Stimulated activated CD4-positive, alpha-beta T cell treated with anti-CD3 and anti-CD28 coated beads, TNF-alpha, amount 100 ng/mL, for 1 hour (primary cell): ENCODE measurements at regions not wholly inside any gene's neighbourhood (a gene's known extent, or its start where the extent isn't known, plus 50 kb on each side); places are given as distances from the start of the nearest gene placed in this dataset.

Experiments used
- DNase-seq, 3 donors: peaks; one replicate each; pipeline ENCODE4 v3.0.0-alpha.2; 2020; ENCODE audit warnings: low read depth in 3 of 3, low spot score in 1 of 3

- no peak for DNase-seq
Measured at GRCh38 chr11:116563028-116563711, 209.6 kb downstream of the BUD13 start.

GRCh38 chr11:116560589-116560988 lies 212.2 kb downstream of the BUD13 start:
- DNase-seq = no peak

- DNase-seq = no peak
Measured at GRCh38 chr11:116558504-116559211, 214.1 kb downstream of the BUD13 start.

- DNase-seq = no peak
Measured at GRCh38 chr11:116557282-116557681, 215.5 kb downstream of the BUD13 start.

- DNase-seq = no peak
Measured at GRCh38 chr11:116556483-116556882, 216.3 kb downstream of the BUD13 start.

GRCh38 chr11:116553482-116553881 lies 219.3 kb downstream of the BUD13 start:
- no peak for DNase-seq

GRCh38 chr11:116551576-116551975 lies 221.2 kb downstream of the BUD13 start:
- DNase-seq = no peak

- no peak for DNase-seq
Measured at GRCh38 chr11:116548256-116548655, 224.5 kb downstream of the BUD13 start.

GRCh38 chr11:116547571-116547970 lies 225.2 kb downstream of the BUD13 start:
- no peak for DNase-seq

GRCh38 chr11:116545912-116546311 lies 226.9 kb downstream of the BUD13 start:
- DNase-seq = no peak

- no peak for DNase-seq
Measured at GRCh38 chr11:116544721-116545120, 228.1 kb downstream of the BUD13 start.

GRCh38 chr11:116543911-116544475 lies 228.8 kb downstream of the BUD13 start:
- DNase-seq = no peak

- DNase-seq = no peak
Measured at GRCh38 chr11:116543099-116543498, 229.7 kb downstream of the BUD13 start.

GRCh38 chr11:116542406-116542805 lies 230.4 kb downstream of the BUD13 start:
- DNase-seq = no peak

- no peak for DNase-seq
Measured at GRCh38 chr11:116541460-116541859, 231.3 kb downstream of the BUD13 start.

GRCh38 chr11:116540645-116541304 lies 232.0 kb downstream of the BUD13 start:
- no peak for DNase-seq

- no peak for DNase-seq
Measured at GRCh38 chr11:116539836-116540418, 232.9 kb downstream of the BUD13 start.

GRCh38 chr11:116539211-116539610 lies 233.6 kb downstream of the BUD13 start:
- no peak for DNase-seq

- no peak for DNase-seq
Measured at GRCh38 chr11:116538677-116539076, 234.1 kb downstream of the BUD13 start.

GRCh38 chr11:116537709-116538108 lies 235.1 kb downstream of the BUD13 start:
- no peak for DNase-seq

- DNase-seq = no peak
Measured at GRCh38 chr11:116537121-116537520, 235.7 kb downstream of the BUD13 start.

- DNase-seq = no peak
Measured at GRCh38 chr11:116536416-116536815, 236.4 kb downstream of the BUD13 start.
